DOHH2 (cell line): ENCODE measurements at regions not wholly inside any gene's neighbourhood (a gene's known extent, or its start where the extent isn't known, plus 50 kb on each side); places are given as distances from the start of the nearest gene placed in this dataset.

Experiments
- H3F3A ChIP-seq: fragments of 200-600 bp; sonication (generic), shearing (Covaris generic); 2 replicates; pipeline ENCODE4 v1.6.0; 2016; ENCODE audit warnings: antibody characterized with exemption, mild to moderate bottlenecking; ENCODE audit not compliant: control insufficient read depth, insufficient read depth
- H3K27ac ChIP-seq: fragments of 200-600 bp; sonication (generic); 2 replicates; pipeline ENCODE4 v1.5.1; 2014; ENCODE audit warnings: low read depth, mild to moderate bottlenecking, low read length, moderate library complexity
- H3K27me3 ChIP-seq: fragments of 200-600 bp; sonication (generic); 2 replicates; pipeline ENCODE4 v1.6.1; 2014; ENCODE audit warnings: mild to moderate bottlenecking, low read length, mixed read lengths; ENCODE audit not compliant: control insufficient read depth
- H3K36me3 ChIP-seq: fragments of 200-600 bp; sonication (generic); 2 replicates; pipeline ENCODE4 v1.6.1; 2014; ENCODE audit warnings: mild to moderate bottlenecking, low read length, moderate library complexity, mixed read lengths; ENCODE audit not compliant: control insufficient read depth
- H3K4me1 ChIP-seq: fragments of 200-600 bp; sonication (generic); 2 replicates; pipeline ENCODE4 v1.6.1; 2014; ENCODE audit warnings: mild to moderate bottlenecking, low read length, mixed read lengths; ENCODE audit not compliant: control insufficient read depth
- H3K4me2 ChIP-seq: fragments of 200-600 bp; sonication (generic); 2 replicates; pipeline ENCODE4 v1.6.0; 2014; ENCODE audit warnings: mild to moderate bottlenecking, low read length, moderate library complexity
- H3K4me3 ChIP-seq: fragments of 200-600 bp; sonication (generic); 2 replicates; pipeline ENCODE4 v1.5.1; 2014; ENCODE audit warnings: mild to moderate bottlenecking, low read length, mixed read lengths
- H3K79me2 ChIP-seq: fragments of 200-600 bp; sonication (generic); 2 replicates; pipeline ENCODE4 v1.6.1; 2014; ENCODE audit warnings: mild to moderate bottlenecking, low read length, mixed read lengths; ENCODE audit not compliant: control insufficient read depth
- H3K9me2 ChIP-seq: fragments of 200-600 bp; sonication (generic); replicated peaks from 2 replicates; pipeline ENCODE4 v1.6.1; 2014; ENCODE audit warnings: mild to moderate bottlenecking, low read length, mixed read lengths; ENCODE audit not compliant: control insufficient read depth
- H3K9me3 ChIP-seq: fragments of 200-600 bp; sonication (generic); 2 replicates; pipeline ENCODE4 v1.6.1; 2014; ENCODE audit warnings: antibody characterized with exemption, low read length, mixed read lengths; ENCODE audit not compliant: control insufficient read depth, insufficient read depth
- H4K20me1 ChIP-seq: fragments of 200-600 bp; sonication (generic); 2 replicates; pipeline ENCODE4 v1.6.0; 2014; ENCODE audit warnings: low read depth, mild to moderate bottlenecking, antibody characterized with exemption, low read length, moderate library complexity; ENCODE audit not compliant: control insufficient read depth, insufficient read depth
- EZH2phosphoT487 ChIP-seq: fragments of 200-600 bp; sonication (generic); IDR thresholded peaks from 2 replicates; pipeline ENCODE4 v1.6.1; 2017; ENCODE audit warnings: borderline replicate concordance, mild to moderate bottlenecking, antibody characterized with exemption, low read length, moderate library complexity, mixed read lengths
- TF ChIP-seq, protein P1 (sequence below): fragments of 200-600 bp; sonication (generic); IDR thresholded peaks from one replicate; pipeline ENCODE4 v1.5.1; 2014; ENCODE audit warnings: antibody characterized with exemption, mild to moderate bottlenecking, low read depth, low read length; ENCODE audit not compliant: poor library complexity, severe bottlenecking

DNA sequence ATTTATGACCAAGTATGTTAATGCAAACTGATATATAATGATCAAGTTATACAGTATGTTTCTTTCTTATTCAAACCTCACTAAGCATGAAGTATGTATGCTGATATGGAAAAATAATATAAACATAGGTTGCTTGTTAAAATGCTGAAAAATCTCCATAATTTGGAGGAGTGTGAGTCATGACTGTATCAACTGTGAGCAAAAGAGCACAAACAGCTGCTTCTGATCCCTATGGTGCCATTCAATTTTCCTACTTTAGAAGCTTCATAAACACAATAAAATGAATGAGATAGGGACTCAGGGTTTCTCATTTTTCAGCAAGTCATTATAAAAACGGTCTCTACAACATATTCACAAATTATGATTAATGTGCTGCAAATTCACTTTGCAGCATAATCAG, 129.9 kb upstream of the TFPI start:
- H3K79me2 ChIP-seq = no peaks in the 10 kb centered on the region
- H4K20me1 ChIP-seq = no peaks in the 10 kb centered on the region
- no peak overlapping the region for H3K4me3 ChIP-seq
- H3K9me3 ChIP-seq = no peaks in the 10 kb centered on the region
- no peaks in the 10 kb centered on the region for H3F3A ChIP-seq
- no peaks in the 10 kb centered on the region for H3K4me1 ChIP-seq
- no peak overlapping the region for H3K27ac ChIP-seq
- H3K27me3 ChIP-seq = no peaks in the 10 kb centered on the region
- H3K36me3 ChIP-seq = no peaks in the 10 kb centered on the region
- no peak overlapping the region for H3K4me2 ChIP-seq
- TF ChIP-seq, protein P1, sequence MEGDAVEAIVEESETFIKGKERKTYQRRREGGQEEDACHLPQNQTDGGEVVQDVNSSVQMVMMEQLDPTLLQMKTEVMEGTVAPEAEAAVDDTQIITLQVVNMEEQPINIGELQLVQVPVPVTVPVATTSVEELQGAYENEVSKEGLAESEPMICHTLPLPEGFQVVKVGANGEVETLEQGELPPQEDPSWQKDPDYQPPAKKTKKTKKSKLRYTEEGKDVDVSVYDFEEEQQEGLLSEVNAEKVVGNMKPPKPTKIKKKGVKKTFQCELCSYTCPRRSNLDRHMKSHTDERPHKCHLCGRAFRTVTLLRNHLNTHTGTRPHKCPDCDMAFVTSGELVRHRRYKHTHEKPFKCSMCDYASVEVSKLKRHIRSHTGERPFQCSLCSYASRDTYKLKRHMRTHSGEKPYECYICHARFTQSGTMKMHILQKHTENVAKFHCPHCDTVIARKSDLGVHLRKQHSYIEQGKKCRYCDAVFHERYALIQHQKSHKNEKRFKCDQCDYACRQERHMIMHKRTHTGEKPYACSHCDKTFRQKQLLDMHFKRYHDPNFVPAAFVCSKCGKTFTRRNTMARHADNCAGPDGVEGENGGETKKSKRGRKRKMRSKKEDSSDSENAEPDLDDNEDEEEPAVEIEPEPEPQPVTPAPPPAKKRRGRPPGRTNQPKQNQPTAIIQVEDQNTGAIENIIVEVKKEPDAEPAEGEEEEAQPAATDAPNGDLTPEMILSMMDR = no peak
- no peak for TF ChIP-seq EZH2phosphoT487
- H3K9me2 ChIP-seq = no peaks in the 10 kb centered on the region

DNA sequence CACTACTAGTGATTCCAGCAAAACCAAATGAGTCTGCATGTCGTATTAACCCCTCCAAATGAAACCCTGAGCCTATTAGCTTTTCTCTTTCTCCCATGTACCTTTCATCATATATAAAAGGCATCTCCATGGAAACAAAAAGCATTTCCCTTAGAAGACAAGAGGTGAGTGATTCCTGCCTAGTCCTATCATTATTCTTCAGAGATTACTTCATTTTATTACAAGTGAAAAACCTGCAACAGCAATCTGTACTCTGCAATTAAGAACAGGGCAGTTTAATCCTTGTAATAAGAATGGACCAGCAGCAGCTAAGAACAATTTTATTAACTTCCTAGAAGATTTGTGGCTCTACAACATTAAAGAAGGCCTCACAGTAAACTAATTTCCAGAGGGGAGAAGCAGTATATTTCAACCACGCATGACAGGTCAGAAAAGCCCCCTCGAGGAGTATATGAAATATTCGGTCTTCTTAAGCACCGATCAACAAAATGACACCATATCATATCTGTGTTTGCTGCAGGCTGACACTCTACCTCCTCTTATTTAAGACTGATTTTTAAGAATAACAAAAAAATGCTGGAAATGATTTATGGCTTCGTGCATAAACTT, 132.3 kb upstream of the TFPI start:
- Histone ChIP-seq H3K36me3 (no peaks in the 10 kb centered on the region), H3K9me2 (no peaks in the 10 kb centered on the region), H3K4me1 (no peaks in the 10 kb centered on the region), H3K9me3 (no peaks in the 10 kb centered on the region), H4K20me1 (no peaks in the 10 kb centered on the region), H3F3A (no peaks in the 10 kb centered on the region), H3K4me3 (no peak overlapping the region), H3K79me2 (no peaks in the 10 kb centered on the region), H3K27me3 (no peaks in the 10 kb centered on the region), H3K4me2 (no peak overlapping the region), H3K27ac (no peak overlapping the region)
- TF ChIP-seq, protein P1 = no peak
- TF ChIP-seq EZH2phosphoT487 = no peak

DNA sequence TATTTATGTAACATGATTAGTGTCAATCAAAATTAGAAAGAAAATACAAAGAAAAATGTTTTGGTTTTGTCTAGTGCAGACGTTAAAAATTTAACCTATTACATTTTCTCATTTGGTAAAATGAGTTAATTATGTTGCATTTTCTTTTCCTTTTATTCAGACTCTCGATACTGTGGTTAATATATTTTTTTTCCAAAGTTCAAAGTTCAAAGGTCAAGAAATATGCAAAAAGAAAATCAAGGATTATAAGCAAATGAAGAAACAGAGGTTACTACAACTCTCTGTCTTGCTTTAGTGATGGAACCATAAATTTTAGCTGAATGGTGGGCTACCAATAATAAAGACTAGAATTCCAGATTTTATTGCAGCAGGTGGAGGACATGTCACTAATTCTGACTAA, 133.3 kb upstream of the TFPI start:
- Histone ChIP-seq H3F3A (no peaks in the 10 kb centered on the region), H3K79me2 (no peaks in the 10 kb centered on the region), H3K27me3 (no peaks in the 10 kb centered on the region)

More for the DNA sequence above, 133.3 kb upstream of the TFPI start:
- Histone ChIP-seq H4K20me1 (no peaks in the 10 kb centered on the region), H3K4me2 (no peak overlapping the region), H3K36me3 (no peaks in the 10 kb centered on the region), H3K4me1 (no peaks in the 10 kb centered on the region), H3K4me3 (no peak overlapping the region), H3K9me2 (no peaks in the 10 kb centered on the region), H3K9me3 (no peaks in the 10 kb centered on the region), H3K27ac (no peak overlapping the region)
- no peak for TF ChIP-seq EZH2phosphoT487
- TF ChIP-seq, protein P1 = no peak
